ENCODE measurements at regions not wholly inside any gene's neighbourhood (a gene's known extent, or its start where the extent isn't known, plus 50 kb on each side); places are given as distances from the start of the nearest gene placed in this dataset.
A peak's percentile ranks its signal among the peaks of the same experiment; 100 is the strongest.

- H3K9me2 ChIP-seq (replicated peaks; ENCODE audit: low read length), result no peaks in the 10 kb centered on the region
- ATAC-seq, result 0 out of 2 replicates have a peak, but pooled peaks have one; percentile 25
- no peak overlapping the region for H3K4me2 ChIP-seq (ENCODE audit: low read length)
- no peaks in the 10 kb centered on the region for H3K9me3 ChIP-seq (ENCODE audit: low read length)
- TF ChIP-seq EZH2phosphoT487 (IDR thresholded peaks at IDR 0.05; ENCODE audit: borderline replicate concordance, low read length) (no peak), EZH2 (IDR thresholded peaks at IDR 0.05; ENCODE audit: low read length, unreplicated experiment) (no peak), CTCF (conservative IDR thresholded peaks at IDR 0.05; ENCODE audit: low read depth, low read length) (no peak)
- H3K4me1 ChIP-seq (ENCODE audit: insufficient read depth, low read length), result peaks cover 52% of the 10 kb centered on the region
- BruUV-seq (replicated peaks), result no TSS peak
- H3K4me3 ChIP-seq (ENCODE audit: low read length), result no peak overlapping the region
- H3K27me3 ChIP-seq (ENCODE audit: low read length), result peaks cover 37% of the 10 kb centered on the region
- CTCF ChIA-PET, result no interaction called here
- DNase-seq, result peak; percentile 54
- POLR2A ChIA-PET (ENCODE audit: unreplicated experiment), result no interaction called here
- H3K79me2 ChIP-seq (ENCODE audit: low read length), result no peaks in the 10 kb centered on the region
- H4K20me1 ChIP-seq (ENCODE audit: low read length), result no peaks in the 10 kb centered on the region
- intact Hi-C loops (cut with micrococcal nuclease), result no loop called here
- H3K36me3 ChIP-seq (ENCODE audit: low read depth, low read length), result no peaks in the 10 kb centered on the region
- no peak overlapping the region for H3K9ac ChIP-seq (ENCODE audit: low read length)
- H3K27ac ChIP-seq (ENCODE audit: low read length), result no peak overlapping the region
- H3F3A ChIP-seq (ENCODE audit: low read length, unreplicated experiment), result no peaks in the 10 kb centered on the region
- no peak overlapping the region for H2AFZ ChIP-seq (ENCODE audit: low read length)
Measured at GRCh38 chr5:158056130-158056825, 197.3 kb upstream of the CLINT1 start.

GRCh38 chr5:158055111-158055501 is 196.2 kb upstream of the CLINT1 start:
- no peak overlapping the region for H3K4me3 ChIP-seq (ENCODE audit: low read length)
- DNase-seq, result no peak
- no peaks in the 10 kb centered on the region for H3K36me3 ChIP-seq (ENCODE audit: low read depth, low read length)
- no peak for ATAC-seq
- H3K4me2 ChIP-seq (ENCODE audit: low read length), result no peak overlapping the region; the same call in 1 of the 2 replicates
- no peaks in the 10 kb centered on the region for H3K9me2 ChIP-seq (replicated peaks; ENCODE audit: low read length)
- TF ChIP-seq EZH2 (IDR thresholded peaks at IDR 0.05; ENCODE audit: low read length, unreplicated experiment) (no peak), EZH2phosphoT487 (IDR thresholded peaks at IDR 0.05; ENCODE audit: borderline replicate concordance, low read length) (no peak), CTCF (conservative IDR thresholded peaks at IDR 0.05; ENCODE audit: low read depth, low read length) (no peak)
- no peaks in the 10 kb centered on the region for H3K79me2 ChIP-seq (ENCODE audit: low read length)
- no TSS peak for BruUV-seq (replicated peaks)
- H3K4me1 ChIP-seq (ENCODE audit: insufficient read depth, low read length), result peaks cover 52% of the 10 kb centered on the region
- H3F3A ChIP-seq (ENCODE audit: low read length, unreplicated experiment), result no peaks in the 10 kb centered on the region
- no peak overlapping the region for H2AFZ ChIP-seq (ENCODE audit: low read length)
- no peak overlapping the region for H3K27ac ChIP-seq (ENCODE audit: low read length)
- intact Hi-C loops (cut with micrococcal nuclease), result no loop called here
- ChIA-PET POLR2A (ENCODE audit: unreplicated experiment) (interaction anchor here (0.6 kb wide), 1 partner anchor 200 kb away, joined by 17 read pairs; no protein-coding TSS in a partner anchor), CTCF (no interaction called here)
- no peaks in the 10 kb centered on the region for H4K20me1 ChIP-seq (ENCODE audit: low read length)
- peaks cover 27% of the 10 kb centered on the region for H3K27me3 ChIP-seq (ENCODE audit: low read length)
- no peaks in the 10 kb centered on the region for H3K9me3 ChIP-seq (ENCODE audit: low read length)
- no peak overlapping the region for H3K9ac ChIP-seq (ENCODE audit: low read length)

Data from PC-3 (cell line).